Activated CD8-positive, alpha-beta T cell treated with anti-CD3 and anti-CD28 coated beads, Interleukin-2, amount 10 ng/mL, durations not matched to agents 7 days and 5 days (primary cell): ENCODE measurements at regions not wholly inside any gene's neighbourhood (a gene's known extent, or its start where the extent isn't known, plus 50 kb on each side); places are given as distances from the start of the nearest gene placed in this dataset.
"Not testable (repeated sequence)": the region's sequence is repeated elsewhere in the genome, so short reads cannot be mapped to it uniquely, and the experiment has no call there.

ENCODE experiments used
- ATAC-seq: fragments of 150-1000 bp; cut with Tn5 transposase; one replicate; pipeline ENCODE4 v1.10.0; 2021; ENCODE audit warnings: moderate library complexity
- CTCF ChIA-PET: fragments of 350-600 bp; sonication (Branson Sonifier 250); formaldehyde crosslinking; loops from one replicate; lab custom pipeline; 2021; ENCODE audit warnings: antibody characterized with exemption; lab: Charles Lee
- POLR2A ChIA-PET: fragments of 350-600 bp; sonication (Branson Sonifier 250); formaldehyde crosslinking; loops from one replicate; lab custom pipeline; 2021; ENCODE audit warnings: antibody characterized with exemption; lab: Charles Lee
- DNase-seq: peaks from one replicate; pipeline ENCODE4 v3.0.0-alpha.2; 2020
- H3K27ac Mint-ChIP-seq: one replicate; pipeline ENCODE4 v1.8.0; 2021; ENCODE audit warnings: mild to moderate bottlenecking, mixed read lengths
- H3K27me3 Mint-ChIP-seq: one replicate; pipeline ENCODE4 v1.8.0; 2021; ENCODE audit warnings: low read depth, mixed read lengths
- H3K36me3 Mint-ChIP-seq: one replicate; pipeline ENCODE4 v1.8.0; 2021; ENCODE audit warnings: low read depth, mixed read lengths
- H3K4me1 Mint-ChIP-seq: one replicate; pipeline ENCODE4 v1.8.0; 2021; ENCODE audit warnings: low read depth, mixed read lengths
- H3K4me3 Mint-ChIP-seq: one replicate; pipeline ENCODE4 v1.8.0; 2021; ENCODE audit warnings: mild to moderate bottlenecking, mixed read lengths
- H3K9me3 Mint-ChIP-seq: one replicate; pipeline ENCODE4 v1.8.0; 2022; ENCODE audit warnings: mixed read lengths; ENCODE audit not compliant: insufficient read depth

- H3K4me3 Mint-ChIP-seq, CTCF ChIA-PET, H3K36me3 Mint-ChIP-seq, H3K27me3 Mint-ChIP-seq, DNase-seq, H3K4me1 Mint-ChIP-seq, ATAC-seq, H3K27ac Mint-ChIP-seq, POLR2A ChIA-PET: not testable (repeated sequence)
- H3K9me3 Mint-ChIP-seq, result peaks cover 44% of the 10 kb centered on the region
Measured at GRCh38 chr22:11369612-11370307, 4158.2 kb upstream of the OR11H1 start.

- DNase-seq, CTCF ChIA-PET, H3K4me3 Mint-ChIP-seq: not testable (repeated sequence)
Measured at GRCh38 chr22:11370311-11370710, 4157.7 kb upstream of the OR11H1 start.

More at GRCh38 chr22:11370311-11370710, 4157.7 kb upstream of the OR11H1 start:
- H3K9me3 Mint-ChIP-seq, result peaks cover 48% of the 10 kb centered on the region
- H3K27me3 Mint-ChIP-seq, H3K4me1 Mint-ChIP-seq, H3K27ac Mint-ChIP-seq, H3K36me3 Mint-ChIP-seq, ATAC-seq, POLR2A ChIA-PET: not testable (repeated sequence)
